ENCODE measurements at regions not wholly inside any gene's neighbourhood (a gene's known extent, or its start where the extent isn't known, plus 50 kb on each side); places are given as distances from the start of the nearest gene placed in this dataset.

GRCh38 chrX:43556207-43556606 is 99.9 kb upstream of the MAOA start:
- H3K79me2 ChIP-seq (replicated peaks; ENCODE audit: insufficient read depth), result no peaks in the 10 kb centered on the region
- peaks cover 16% of the 10 kb centered on the region for H3K4me1 ChIP-seq (ENCODE audit: insufficient read depth)
- Mint-ChIP-seq H3K9me3 (no peaks in the 10 kb centered on the region; the same call in 2 of the 3 replicates), H3K4me1 (peaks cover 10% of the 10 kb centered on the region), H3K36me3 (ENCODE audit: low read depth) (no peaks in the 10 kb centered on the region; the same call in 2 of the 3 replicates), H3K27me3 (ENCODE audit: insufficient read depth, low read depth, poor library complexity) (no peaks in the 10 kb centered on the region), H3K27ac (peak overlapping the region; percentile 23; the same call in 1 of the 2 replicates), H3K4me3 (no peak overlapping the region)
- no peak overlapping the region for H2AFZ ChIP-seq
- H4K20me1 ChIP-seq (replicated peaks; ENCODE audit: insufficient read depth), result no peaks in the 10 kb centered on the region
- H3K27me3 ChIP-seq (ENCODE audit: insufficient read depth), result no peaks in the 10 kb centered on the region
- no peak for ATAC-seq
- H3K4me3 ChIP-seq, result no peak overlapping the region
- no peak for DNase-seq (ENCODE audit: low spot score)
- H3K4me2 ChIP-seq, result no peak overlapping the region
- no peak overlapping the region for H3K27ac ChIP-seq (ENCODE audit: low read depth)
- TF ChIP-seq POLR2AphosphoS5 (IDR thresholded peaks at IDR 0.05; ENCODE audit: low read depth) (no peak), JUNB (IDR thresholded peaks at IDR 0.05; ENCODE audit: unreplicated experiment) (no peak), ZNF462 (CRISPR knock-in tag; IDR thresholded peaks at IDR 0.05) (no peak), ETS1 (IDR thresholded peaks at IDR 0.05) (no peak), STAT1 (IDR thresholded peaks at IDR 0.05; ENCODE audit: unreplicated experiment) (no peak), ZNF114 (CRISPR knock-in tag; IDR thresholded peaks at IDR 0.05) (no peak), ZNF331 (CRISPR knock-in tag; IDR thresholded peaks at IDR 0.05; ENCODE audit: low read depth) (no peak), CREB1 (CRISPR knock-in tag; IDR thresholded peaks at IDR 0.05; ENCODE audit: low read depth) (no peak), EZH2 (IDR thresholded peaks at IDR 0.05; ENCODE audit: low read depth, unreplicated experiment) (no peak), REST (IDR thresholded peaks at IDR 0.05; ENCODE audit: unreplicated experiment) (no peak), NANOG (IDR thresholded peaks at IDR 0.05; ENCODE audit: borderline replicate concordance) (no peak), CTCF (conservative IDR thresholded peaks at IDR 0.05; ENCODE audit: low read depth in 2 of 2) (no peak), EZH2phosphoT487 (IDR thresholded peaks at IDR 0.05; ENCODE audit: unreplicated experiment) (no peak)
- H3K36me3 ChIP-seq (ENCODE audit: insufficient read depth), result no peaks in the 10 kb centered on the region
- no peaks in the 10 kb centered on the region for H3F3A ChIP-seq (replicated peaks; ENCODE audit: low read depth)
- H3K9me2 ChIP-seq (ENCODE audit: insufficient read depth), result no peaks in the 10 kb centered on the region

Measured in GM23338 (cell line).